GM12864 (cell line): ENCODE measurements at regions not wholly inside any gene's neighbourhood (a gene's known extent, or its start where the extent isn't known, plus 50 kb on each side); places are given as distances from the start of the nearest gene placed in this dataset.

Experiments used
- DNase-seq: peaks from one replicate; pipeline ENCODE4 v3.0.0-alpha.2; 2011; ENCODE audit warnings: low read depth
- H3K4me3 ChIP-seq: 2 replicates; pipeline ENCODE4 v1.5.1; 2011; ENCODE audit warnings: mild to moderate bottlenecking, low read depth, low read length, control low read depth
- TF ChIP-seq, protein P1 (sequence below): IDR thresholded peaks from 2 replicates; pipeline ENCODE4 v1.5.1; 2011; ENCODE audit warnings: low read depth, mild to moderate bottlenecking, moderate library complexity, low read length, control low read depth, inconsistent platforms; ENCODE audit errors: missing control alignments

DNA sequence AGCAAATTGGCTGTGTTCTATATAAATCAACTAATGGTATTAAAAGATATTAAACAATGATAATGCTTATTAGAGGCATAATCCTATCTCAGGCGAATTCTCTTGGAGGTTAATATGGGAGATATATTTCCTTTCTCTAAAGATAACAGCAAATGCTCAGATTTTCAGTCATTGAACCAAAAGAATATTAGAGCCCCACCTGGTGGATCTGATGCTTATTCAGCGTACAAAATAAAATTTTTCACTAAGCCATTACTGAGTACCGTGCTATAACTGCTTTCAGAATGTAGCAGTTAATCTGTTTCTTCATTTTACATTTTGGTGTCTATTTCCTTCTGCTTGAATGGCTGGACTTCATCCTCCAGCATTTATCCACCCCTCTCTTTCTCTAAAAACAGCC is 143.3 kb upstream of the IPO5 start:
- TF ChIP-seq, protein P1, sequence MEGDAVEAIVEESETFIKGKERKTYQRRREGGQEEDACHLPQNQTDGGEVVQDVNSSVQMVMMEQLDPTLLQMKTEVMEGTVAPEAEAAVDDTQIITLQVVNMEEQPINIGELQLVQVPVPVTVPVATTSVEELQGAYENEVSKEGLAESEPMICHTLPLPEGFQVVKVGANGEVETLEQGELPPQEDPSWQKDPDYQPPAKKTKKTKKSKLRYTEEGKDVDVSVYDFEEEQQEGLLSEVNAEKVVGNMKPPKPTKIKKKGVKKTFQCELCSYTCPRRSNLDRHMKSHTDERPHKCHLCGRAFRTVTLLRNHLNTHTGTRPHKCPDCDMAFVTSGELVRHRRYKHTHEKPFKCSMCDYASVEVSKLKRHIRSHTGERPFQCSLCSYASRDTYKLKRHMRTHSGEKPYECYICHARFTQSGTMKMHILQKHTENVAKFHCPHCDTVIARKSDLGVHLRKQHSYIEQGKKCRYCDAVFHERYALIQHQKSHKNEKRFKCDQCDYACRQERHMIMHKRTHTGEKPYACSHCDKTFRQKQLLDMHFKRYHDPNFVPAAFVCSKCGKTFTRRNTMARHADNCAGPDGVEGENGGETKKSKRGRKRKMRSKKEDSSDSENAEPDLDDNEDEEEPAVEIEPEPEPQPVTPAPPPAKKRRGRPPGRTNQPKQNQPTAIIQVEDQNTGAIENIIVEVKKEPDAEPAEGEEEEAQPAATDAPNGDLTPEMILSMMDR = no peak
- DNase-seq = no peak
- no peak overlapping the region for H3K4me3 ChIP-seq

DNA sequence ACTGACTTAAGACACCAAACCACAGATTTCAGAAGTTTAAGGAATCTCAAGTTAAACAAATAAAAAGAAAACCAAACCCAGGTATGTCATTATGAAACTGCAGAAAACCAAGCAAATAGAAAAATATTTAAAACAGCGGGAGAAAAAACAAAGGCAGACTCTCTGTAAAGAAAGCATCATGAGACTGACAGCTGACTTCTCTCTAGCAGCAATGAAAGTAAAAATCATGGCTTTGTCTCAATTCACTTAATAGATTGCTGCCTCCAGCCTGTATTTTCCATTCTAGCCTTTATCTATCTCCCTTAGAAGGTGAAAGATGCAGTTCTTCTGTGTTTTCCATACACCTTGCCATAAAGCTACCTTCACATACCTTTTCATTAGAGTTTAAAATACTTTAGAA is 131.1 kb upstream of the IPO5 start:
- H3K4me3 ChIP-seq = no peak overlapping the region
- DNase-seq = no peak
- TF ChIP-seq, protein P1 = no peak

- TF ChIP-seq, protein P1 = no peak
- no peak for DNase-seq
- no peak overlapping the region for H3K4me3 ChIP-seq
These were observed 127.0 kb upstream of the IPO5 start for GRCh38 chr13:97826421-97827012.

- TF ChIP-seq, protein P1 = no peak
- no peak for DNase-seq
- no peak overlapping the region for H3K4me3 ChIP-seq
These were observed 119.2 kb upstream of the IPO5 start for GRCh38 chr13:97834250-97834649.

- no peak overlapping the region for H3K4me3 ChIP-seq
- TF ChIP-seq, protein P1 = no peak
- DNase-seq = no peak
These were observed 110.3 kb upstream of the IPO5 start for GRCh38 chr13:97843189-97843588.

GRCh38 chr13:97844151-97844550 is 109.3 kb upstream of the IPO5 start:
- DNase-seq = no peak
- no peak overlapping the region for H3K4me3 ChIP-seq
- TF ChIP-seq, protein P1 = no peak

GRCh38 chr13:97848886-97849285 is 104.6 kb upstream of the IPO5 start:
- TF ChIP-seq, protein P1 = no peak
- H3K4me3 ChIP-seq = no peak overlapping the region
- no peak for DNase-seq
